Activated CD8-positive, alpha-beta T cell treated with anti-CD3 and anti-CD28 coated beads for 36 hours (primary cell): ENCODE measurements at regions not wholly inside any gene's neighbourhood (a gene's known extent, or its start where the extent isn't known, plus 50 kb on each side); places are given as distances from the start of the nearest gene placed in this dataset.

Experiments
- ATAC-seq: fragments of 200-7000 bp; cut with Tn5 transposase; one replicate; pipeline ENCODE4 v1.10.0; 2021; ENCODE audit warnings: mild to moderate bottlenecking, moderate library complexity
- CTCF ChIA-PET: fragments of 350-600 bp; sonication (Branson Sonifier 250); formaldehyde crosslinking; loops from one replicate; lab custom pipeline; 2021; ENCODE audit warnings: antibody characterized with exemption; lab: Charles Lee
- POLR2A ChIA-PET: fragments of 350-600 bp; sonication (Branson Sonifier 250); formaldehyde crosslinking; loops from one replicate; lab custom pipeline; 2021; ENCODE audit warnings: antibody characterized with exemption; lab: Charles Lee
- DNase-seq: peaks from one replicate; pipeline ENCODE4 v3.0.0-alpha.2; 2020
- H3K27ac Mint-ChIP-seq: one replicate; pipeline ENCODE4 v1.8.0; 2021; ENCODE audit warnings: mild to moderate bottlenecking, mixed read lengths
- H3K27me3 Mint-ChIP-seq: one replicate; pipeline ENCODE4 v1.8.0; 2021; ENCODE audit warnings: mixed read lengths
- H3K36me3 Mint-ChIP-seq: one replicate; pipeline ENCODE4 v1.8.0; 2021; ENCODE audit warnings: low read depth, mixed read lengths
- H3K4me1 Mint-ChIP-seq: one replicate; pipeline ENCODE4 v1.8.0; 2021; ENCODE audit warnings: low read depth, mixed read lengths
- H3K4me3 Mint-ChIP-seq: one replicate; pipeline ENCODE4 v1.8.0; 2021; ENCODE audit warnings: mild to moderate bottlenecking, moderate library complexity, mixed read lengths
- H3K9me3 Mint-ChIP-seq: one replicate; pipeline ENCODE4 v1.8.0; 2021; ENCODE audit warnings: mixed read lengths
- CTCF ChIP-seq: fragments of 200-600 bp; IDR thresholded peaks from one replicate; pipeline ENCODE4 v1.8.0; 2022; ENCODE audit warnings: antibody characterized with exemption, mild to moderate bottlenecking
- intact Hi-C: fragments of 100-400 bp; cut with micrococcal nuclease; formaldehyde crosslinking; loops from one replicate; pipeline ENCODE4 v1.10.0; 2022

- no peak for TF ChIP-seq CTCF
- Mint-ChIP-seq H3K36me3 (no peaks in the 10 kb centered on the region), H3K4me1 (no peaks in the 10 kb centered on the region), H3K27ac (no peak overlapping the region), H3K9me3 (no peaks in the 10 kb centered on the region), H3K27me3 (no peaks in the 10 kb centered on the region), H3K4me3 (no peak overlapping the region)
- intact Hi-C loops = no loop called here
- ATAC-seq (no peak), DNase-seq (no peak)
- ChIA-PET CTCF (no interaction called here), POLR2A (no interaction called here)
Observed at GRCh38 chr7:12911053-12911452, 223.6 kb downstream of the ARL4A start.

GRCh38 chr7:12913002-12913401 lies 225.6 kb downstream of the ARL4A start:
- POLR2A ChIA-PET = no interaction called here

GRCh38 chr7:12917801-12918200 lies 230.4 kb downstream of the ARL4A start:
- intact Hi-C loops = no loop called here
- no peaks in the 10 kb centered on the region for H3K36me3 Mint-ChIP-seq
- ATAC-seq = no peak
- TF ChIP-seq CTCF = no peak
- H3K27ac Mint-ChIP-seq = no peak overlapping the region
- no peak for DNase-seq
- ChIA-PET POLR2A (no interaction called here), CTCF (no interaction called here)
- H3K9me3 Mint-ChIP-seq = peaks cover 3% of the 10 kb centered on the region
- H3K4me1 Mint-ChIP-seq = no peaks in the 10 kb centered on the region
- H3K27me3 Mint-ChIP-seq = peaks cover 4% of the 10 kb centered on the region
- no peak overlapping the region for H3K4me3 Mint-ChIP-seq

More at GRCh38 chr7:12913002-12913401, 225.6 kb downstream of the ARL4A start:
- Mint-ChIP-seq H3K4me3 (no peak overlapping the region), H3K9me3 (peaks cover 3% of the 10 kb centered on the region), H3K4me1 (no peaks in the 10 kb centered on the region), H3K27me3 (peaks cover 4% of the 10 kb centered on the region), H3K36me3 (no peaks in the 10 kb centered on the region), H3K27ac (no peak overlapping the region)
- TF ChIP-seq CTCF = no peak
- CTCF ChIA-PET = interaction anchor here (1.4 kb wide), 1 partner anchor 226 kb away, joined by 4 read pairs; the partner anchor contains the start of gene ARL4A
- DNase-seq (no peak), ATAC-seq (no peak)
- intact Hi-C loops = no loop called here

- H3K36me3 Mint-ChIP-seq = no peaks in the 10 kb centered on the region
- ATAC-seq = no peak
- H3K4me3 Mint-ChIP-seq = no peak overlapping the region
- H3K4me1 Mint-ChIP-seq = no peaks in the 10 kb centered on the region
- intact Hi-C loops = no loop called here
- ChIA-PET POLR2A (interaction anchor here (0.6 kb wide), 1 partner anchor 287 kb away, joined by 3 read pairs; no protein-coding TSS in a partner anchor), CTCF (no interaction called here)
- peaks cover 4% of the 10 kb centered on the region for H3K27me3 Mint-ChIP-seq
- TF ChIP-seq CTCF = no peak
- DNase-seq = no peak
- H3K9me3 Mint-ChIP-seq = peaks cover 3% of the 10 kb centered on the region
- no peak overlapping the region for H3K27ac Mint-ChIP-seq
Observed at GRCh38 chr7:12921751-12922345, 234.4 kb downstream of the ARL4A start.

GRCh38 chr7:12923971-12924370 lies 236.5 kb downstream of the ARL4A start:
- intact Hi-C loops = no loop called here

More at GRCh38 chr7:12923971-12924370, 236.5 kb downstream of the ARL4A start:
- DNase-seq (no peak), ATAC-seq (no peak)
- Mint-ChIP-seq H3K27me3 (peaks cover 1% of the 10 kb centered on the region), H3K9me3 (no peaks in the 10 kb centered on the region), H3K4me1 (no peaks in the 10 kb centered on the region), H3K36me3 (no peaks in the 10 kb centered on the region), H3K27ac (no peak overlapping the region), H3K4me3 (no peak overlapping the region)
- ChIA-PET CTCF (no interaction called here), POLR2A (no interaction called here)
- no peak for TF ChIP-seq CTCF
